ENCODE measurements at regions not wholly inside any gene's neighbourhood (a gene's known extent, or its start where the extent isn't known, plus 50 kb on each side); places are given as distances from the start of the nearest gene placed in this dataset.

DNA sequence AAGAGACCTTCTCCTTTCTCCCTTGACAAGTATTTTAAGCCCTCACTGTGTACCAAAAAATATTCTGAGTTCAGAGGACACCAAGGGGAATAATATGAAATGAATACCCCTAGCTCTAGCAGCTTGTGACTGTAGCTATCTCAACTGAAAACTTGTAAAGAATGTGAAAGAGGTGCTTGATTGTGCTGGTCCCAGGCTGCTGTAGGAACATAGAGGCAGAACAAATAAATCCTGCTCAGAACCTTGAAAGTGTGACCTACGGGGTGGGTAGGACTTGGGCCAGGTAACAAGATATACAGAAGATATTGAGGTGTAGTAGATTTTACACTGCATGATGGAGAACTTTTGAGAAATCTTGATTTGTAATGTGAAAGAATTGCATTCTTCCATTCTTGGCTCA, 606.8 kb downstream of the TOX3 start:
- no peak overlapping the region for H3K27ac ChIP-seq
- no peak for DNase-seq (ENCODE audit: low read depth, low spot score)

DNA sequence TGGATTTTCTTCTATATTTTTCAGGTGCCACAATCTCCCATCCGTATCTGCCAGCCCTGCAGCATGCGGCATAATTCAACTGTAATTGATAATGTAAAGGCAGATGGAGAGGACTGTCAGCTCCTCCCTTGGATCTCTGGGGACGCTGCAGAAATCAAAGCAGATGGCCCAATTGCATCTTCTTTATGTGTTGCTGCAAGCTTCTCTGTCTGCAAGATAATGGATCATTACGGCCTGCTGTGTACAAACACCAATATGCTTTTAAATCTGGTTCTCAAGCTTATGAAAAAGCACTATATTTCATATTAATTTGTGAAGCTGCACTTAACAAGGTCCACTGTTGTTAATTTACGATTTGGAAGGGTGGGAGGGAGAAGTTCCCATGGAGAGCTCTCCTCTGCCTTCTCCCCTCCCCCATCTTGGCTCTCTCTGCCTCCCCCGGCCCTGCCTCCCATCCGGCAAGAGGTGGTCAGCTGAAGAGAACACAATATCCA, 607.5 kb downstream of the TOX3 start:
- H3K27ac ChIP-seq, result no peak overlapping the region
- no peak for DNase-seq (ENCODE audit: low read depth, low spot score)

DNA sequence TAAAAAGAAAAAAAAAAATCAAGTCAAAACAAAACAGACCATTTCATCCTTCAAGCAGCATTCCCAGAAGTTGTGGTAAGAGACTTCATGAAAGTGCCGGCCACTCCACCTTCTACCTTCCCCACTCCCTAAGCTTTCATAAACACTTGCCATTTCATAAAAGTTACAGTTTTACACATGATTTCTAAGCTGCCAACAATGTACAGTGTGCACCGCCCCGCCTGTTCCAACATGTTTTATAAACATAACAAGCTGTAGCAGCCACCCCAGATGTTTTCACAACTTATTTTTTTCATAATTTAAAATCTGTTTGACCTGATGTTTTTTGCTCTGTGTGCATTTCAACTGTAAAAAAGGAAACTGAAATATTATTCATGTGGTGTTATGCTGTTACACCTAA, 608.1 kb downstream of the TOX3 start:
- no peak overlapping the region for H3K27ac ChIP-seq

DNA sequence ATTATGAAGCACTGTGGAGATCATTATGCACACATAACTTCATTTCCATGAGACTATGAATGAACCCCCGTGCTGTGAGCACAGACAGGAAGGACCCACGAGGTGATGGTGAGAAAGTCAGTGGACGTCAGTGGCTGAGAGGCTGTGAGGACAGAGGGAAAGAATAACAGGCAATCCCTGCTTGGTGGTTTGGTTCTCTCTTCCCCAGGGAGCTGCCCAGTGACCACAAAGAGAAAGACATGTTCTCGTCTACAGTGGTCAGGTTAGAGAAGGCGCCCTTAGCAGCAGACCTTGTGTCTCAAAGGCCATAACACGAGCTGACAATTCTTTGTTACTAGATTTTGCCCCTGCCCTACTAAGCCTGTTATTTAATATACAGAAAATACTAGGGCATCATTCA, 609.2 kb downstream of the TOX3 start:
- DNase-seq (ENCODE audit: low read depth, low spot score), result no peak
- no peak overlapping the region for H3K27ac ChIP-seq

More for the DNA sequence above, 608.1 kb downstream of the TOX3 start:
- DNase-seq (ENCODE audit: low read depth, low spot score), result peak; percentile 3

DNA sequence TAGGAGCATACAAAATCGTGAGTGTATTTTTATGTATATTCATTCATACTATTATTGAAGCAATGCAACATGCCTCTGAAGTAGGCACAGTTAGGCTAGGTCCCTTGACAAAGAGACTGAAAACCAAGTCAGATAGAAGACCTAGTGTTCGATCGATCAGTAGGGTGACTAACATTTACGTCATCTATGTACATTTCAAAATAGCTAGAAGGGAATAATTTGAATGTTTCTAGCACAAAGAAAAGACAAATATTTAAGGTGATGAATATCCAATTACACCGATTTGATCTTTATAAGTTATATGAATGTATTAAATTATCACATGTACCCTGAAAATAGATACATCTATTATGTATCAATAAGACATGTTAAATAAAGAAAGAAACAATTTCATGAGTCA, 610.1 kb downstream of the TOX3 start:
- H3K27ac ChIP-seq, result no peak overlapping the region
- DNase-seq (ENCODE audit: low read depth, low spot score), result no peak

DNA sequence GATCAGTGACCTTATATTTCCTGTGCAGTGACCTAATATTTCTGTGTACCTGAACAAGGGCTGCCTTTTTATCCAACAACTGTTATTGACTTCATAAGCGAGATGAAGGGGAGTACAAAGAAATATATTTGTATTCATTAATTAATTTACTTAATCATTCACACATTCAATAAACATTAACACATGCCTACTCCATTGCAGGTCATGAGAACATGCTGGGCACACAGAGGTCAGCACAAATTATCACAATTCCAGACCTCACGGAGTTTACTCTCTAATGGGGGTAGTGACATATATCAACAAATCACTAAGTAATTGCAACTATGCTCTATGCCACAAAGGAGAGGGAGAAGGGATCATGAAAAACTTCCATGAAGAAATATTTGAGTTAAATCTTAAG, 614.6 kb downstream of the TOX3 start:
- DNase-seq (ENCODE audit: low read depth, low spot score), result no peak
- no peak overlapping the region for H3K27ac ChIP-seq

DNA sequence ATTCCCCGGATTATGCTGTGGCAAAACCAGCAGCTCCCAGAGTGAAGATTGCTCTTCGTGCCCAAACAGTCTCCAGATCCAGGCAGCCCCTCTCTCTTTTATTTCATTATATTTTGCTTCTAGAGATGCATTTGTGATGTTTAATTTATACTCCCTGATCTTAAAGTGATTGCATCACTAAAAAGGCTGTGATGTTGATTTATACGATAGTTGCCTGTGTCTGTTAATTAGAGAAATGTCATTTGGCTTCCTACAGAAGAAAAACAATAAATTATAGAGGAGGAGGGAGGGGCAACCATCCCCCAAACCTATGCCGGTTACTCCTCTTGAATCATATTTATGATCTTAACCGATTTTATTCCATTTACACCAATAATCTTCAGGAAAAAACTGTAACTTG, 615.3 kb downstream of the TOX3 start:
- H3K27ac ChIP-seq, result no peak overlapping the region
- DNase-seq (ENCODE audit: low read depth, low spot score), result no peak

DNA sequence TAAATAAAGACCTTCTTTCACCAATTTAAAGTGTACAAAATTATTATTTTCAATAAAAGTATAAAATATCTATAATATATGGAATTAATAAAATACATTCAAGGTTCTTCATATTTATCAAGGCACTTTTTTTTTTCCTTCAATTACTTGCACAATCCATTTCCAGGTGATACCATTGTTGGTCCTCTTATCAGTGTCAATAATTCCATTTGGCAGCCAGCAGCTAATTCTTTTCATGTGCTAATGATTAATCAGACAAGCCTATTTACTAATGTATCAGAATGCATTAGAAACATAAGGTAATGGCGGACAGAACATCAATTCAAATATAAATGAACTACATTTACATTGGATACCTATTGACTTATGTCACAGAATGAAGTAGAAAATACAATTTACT, 622.2 kb downstream of the TOX3 start:
- no peak overlapping the region for H3K27ac ChIP-seq
- DNase-seq (ENCODE audit: low read depth, low spot score), result no peak

DNA sequence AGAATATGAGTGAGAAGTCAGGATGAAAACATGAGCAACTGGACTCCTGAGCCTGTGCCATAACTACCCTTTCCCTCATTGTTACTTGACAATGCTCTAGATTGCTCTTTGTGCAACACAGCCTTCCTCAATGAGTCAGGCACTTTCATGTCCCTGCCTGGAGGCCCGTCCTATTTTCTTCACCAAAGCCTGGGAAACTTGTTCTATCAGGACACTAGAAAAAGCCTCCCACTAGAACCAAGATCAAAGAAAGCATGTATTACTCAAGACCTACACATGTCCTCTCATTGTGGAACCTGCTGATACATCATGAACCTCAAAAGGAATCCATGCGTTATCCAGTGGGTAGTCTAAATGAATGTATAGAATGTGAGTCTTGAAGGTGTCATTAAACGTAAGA, 624.5 kb downstream of the TOX3 start:
- H3K27ac ChIP-seq, result peak overlapping the region; percentile 14
- peak; percentile 76 for DNase-seq (ENCODE audit: low read depth, low spot score)

DNA sequence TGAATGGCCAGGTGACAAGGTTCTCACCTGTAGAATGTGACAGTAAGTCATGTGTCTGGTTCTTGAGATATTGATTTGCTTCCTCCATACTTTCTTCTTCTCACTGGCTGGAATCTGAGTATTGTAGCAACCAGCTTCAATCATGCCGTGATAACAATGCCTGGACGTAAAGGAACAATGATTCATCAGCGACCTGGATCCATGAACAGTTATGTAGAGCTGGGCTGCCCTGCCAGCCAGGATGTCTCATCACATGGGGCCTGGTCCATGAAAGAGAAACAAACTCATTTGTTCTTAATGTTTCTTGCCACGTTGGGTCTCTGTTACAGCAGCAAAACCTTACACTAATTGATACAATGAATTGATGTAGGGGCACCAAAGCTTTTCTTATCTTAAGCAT, 627.2 kb downstream of the TOX3 start:
- no peak overlapping the region for H3K27ac ChIP-seq
- DNase-seq (ENCODE audit: low read depth, low spot score), result peak; percentile 6

DNA sequence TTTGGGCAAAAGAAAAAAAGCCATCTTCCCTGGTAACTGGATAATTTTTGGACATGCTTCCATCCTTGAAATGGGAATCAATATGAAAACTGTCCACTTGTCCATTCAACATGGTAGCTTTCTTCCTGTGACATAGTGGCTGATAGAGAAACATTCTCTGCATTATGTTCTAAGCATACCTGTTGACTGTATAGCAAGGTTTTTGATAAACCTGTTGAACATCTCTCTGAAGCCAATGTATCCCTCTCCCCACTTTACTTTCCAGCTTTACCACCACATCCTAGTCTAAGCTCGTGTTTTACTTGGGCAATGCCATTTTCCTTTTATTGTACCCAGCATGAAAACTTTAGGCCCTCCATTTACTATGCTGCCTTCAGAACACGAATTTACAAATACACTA, 630.1 kb downstream of the TOX3 start:
- DNase-seq (ENCODE audit: low read depth, low spot score), result no peak
- H3K27ac ChIP-seq, result no peak overlapping the region

DNA sequence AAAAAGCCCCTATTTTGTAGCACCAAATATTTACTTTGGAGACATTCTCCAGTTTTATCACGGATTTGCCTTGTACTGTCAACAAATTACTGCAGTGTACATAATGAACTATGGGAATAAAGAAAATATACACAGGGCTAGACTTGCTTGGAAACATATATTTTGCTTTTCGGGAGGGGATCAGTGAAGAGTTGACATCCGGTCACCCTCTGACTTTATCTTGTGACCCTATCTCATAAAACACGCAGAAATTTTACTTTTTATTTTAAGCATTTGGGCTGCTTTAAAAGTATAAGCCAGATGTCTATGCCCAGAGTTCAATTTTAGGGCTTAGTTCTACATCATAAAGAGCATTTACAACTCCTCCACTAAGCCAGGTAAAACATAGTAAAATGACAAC, 630.7 kb downstream of the TOX3 start:
- no peak overlapping the region for H3K27ac ChIP-seq
- no peak for DNase-seq (ENCODE audit: low read depth, low spot score)

DNA sequence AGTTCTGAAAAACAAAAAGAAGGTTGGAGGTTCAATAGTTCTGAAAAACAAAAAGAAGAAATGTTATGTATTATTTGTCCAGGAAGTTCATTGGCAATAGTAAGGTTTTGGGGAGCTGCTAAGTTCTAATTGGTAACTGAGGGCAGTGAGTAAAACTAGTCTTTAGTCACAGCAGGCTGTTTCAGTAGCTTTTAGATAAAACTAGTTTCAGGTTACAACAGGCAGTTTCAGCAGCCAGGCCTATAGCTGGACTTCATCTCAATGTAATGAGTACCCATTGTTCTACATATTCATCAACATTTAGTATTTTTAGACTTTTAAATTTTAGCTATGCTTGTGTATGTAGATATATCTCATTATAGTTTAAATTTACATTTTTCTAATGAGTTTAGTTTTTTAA, 639.3 kb downstream of the TOX3 start:
- DNase-seq (ENCODE audit: low read depth, low spot score), result no peak
- H3K27ac ChIP-seq, result no peak overlapping the region

DNA sequence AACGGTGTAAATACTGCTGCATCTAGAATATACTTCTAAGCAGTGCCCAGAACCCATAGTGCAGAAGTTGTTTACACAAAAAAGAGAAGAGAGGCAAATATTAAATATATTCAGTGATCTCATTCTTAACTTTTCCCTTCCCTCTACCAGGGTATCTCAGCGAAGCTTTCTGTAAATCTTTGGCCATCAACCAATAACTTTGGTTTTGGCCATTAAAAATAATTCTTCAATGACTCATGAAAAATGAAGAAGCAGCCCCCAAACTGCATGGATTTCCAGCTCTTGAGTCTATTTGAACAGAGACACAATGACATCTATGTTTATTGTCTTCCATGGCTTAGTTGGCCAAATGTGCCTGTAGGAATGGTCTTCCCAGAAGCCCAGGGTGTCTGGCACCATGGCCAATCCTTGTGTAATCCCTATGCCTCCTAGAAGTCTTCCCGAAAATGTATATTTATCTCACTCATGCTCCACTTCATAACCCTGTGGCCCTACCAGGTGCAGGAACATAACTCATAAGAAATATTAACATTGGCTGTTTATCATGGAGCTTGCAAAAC, 646.6 kb downstream of the TOX3 start:
- DNase-seq (ENCODE audit: low read depth, low spot score), result no peak
- H3K27ac ChIP-seq, result no peak overlapping the region

DNA sequence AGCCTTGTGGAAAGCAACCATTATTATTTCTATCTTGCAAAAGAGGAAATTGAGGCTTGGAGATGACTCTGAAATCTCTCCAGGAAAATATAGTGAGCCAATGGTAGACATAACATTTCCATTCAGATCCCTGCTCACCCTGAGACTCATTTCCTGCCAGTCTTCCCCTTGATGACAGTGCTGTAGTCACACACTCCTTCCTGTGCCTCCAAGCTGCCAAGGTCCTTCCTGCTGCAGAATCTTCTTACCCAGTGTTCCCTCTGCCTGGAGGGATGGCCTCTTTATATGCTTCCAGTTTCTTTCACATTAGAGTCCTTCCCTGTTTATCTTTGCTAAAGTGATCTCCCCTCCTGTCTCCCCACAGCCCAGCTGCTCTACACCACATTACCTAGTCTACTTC, 648.1 kb downstream of the TOX3 start:
- peak overlapping the region; percentile 37 for H3K27ac ChIP-seq
- DNase-seq (ENCODE audit: low read depth, low spot score), result no peak

DNA sequence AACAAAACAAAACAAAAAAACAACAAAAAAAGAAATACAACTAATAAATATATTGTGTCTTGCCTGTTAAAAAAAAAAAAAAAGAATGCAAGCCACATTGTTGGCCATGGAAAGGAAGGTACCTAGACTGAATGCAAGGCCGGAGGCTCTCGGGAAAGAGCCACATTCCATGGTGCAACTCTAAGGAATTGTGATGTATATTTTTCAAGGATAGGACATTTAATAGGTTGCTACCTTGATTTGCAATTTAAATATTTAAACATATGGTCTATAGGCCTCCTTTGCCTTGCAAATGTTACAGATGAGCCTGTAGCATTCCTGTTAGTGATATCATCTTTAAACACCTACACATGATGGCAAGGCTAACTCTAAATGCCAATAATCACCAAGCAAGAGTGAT, 650.9 kb downstream of the TOX3 start:
- no peak for DNase-seq (ENCODE audit: low read depth, low spot score)
- H3K27ac ChIP-seq, result no peak overlapping the region

DNA sequence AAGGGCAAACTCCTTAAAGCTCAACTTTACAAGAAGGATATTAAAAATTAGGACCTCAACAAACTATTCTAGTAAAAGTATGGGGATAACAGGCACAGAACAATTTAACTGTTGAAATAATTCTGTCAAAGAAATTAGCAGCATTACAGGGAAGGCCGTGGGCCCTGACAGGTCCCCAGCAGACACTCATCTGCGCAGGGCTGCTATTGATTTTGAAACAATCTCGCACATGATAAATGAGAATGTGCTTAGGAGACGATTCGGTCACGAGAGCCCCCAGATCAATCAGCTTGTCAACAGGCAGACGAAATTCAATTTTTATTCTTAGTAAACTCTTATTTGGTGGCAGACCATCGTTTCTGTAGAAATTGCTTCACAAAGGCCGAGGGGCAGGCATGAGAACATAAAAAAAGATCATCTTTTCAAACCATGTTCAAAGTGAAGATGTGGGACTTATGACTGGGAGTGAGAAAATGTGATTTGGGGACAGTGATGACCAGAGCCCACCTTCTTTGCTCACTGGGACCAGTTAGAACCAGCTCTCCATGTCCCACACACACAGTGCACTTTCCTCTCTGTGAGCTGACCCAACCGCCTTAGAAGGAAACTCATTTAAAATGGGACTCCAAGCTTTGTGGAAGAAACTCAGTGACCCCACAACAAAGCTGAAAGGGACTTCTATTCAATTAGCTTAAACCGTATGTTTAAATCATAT, 654.5 kb downstream of the TOX3 start:
- no peak for DNase-seq (ENCODE audit: low read depth, low spot score)
- H3K27ac ChIP-seq, result no peak overlapping the region

DNA sequence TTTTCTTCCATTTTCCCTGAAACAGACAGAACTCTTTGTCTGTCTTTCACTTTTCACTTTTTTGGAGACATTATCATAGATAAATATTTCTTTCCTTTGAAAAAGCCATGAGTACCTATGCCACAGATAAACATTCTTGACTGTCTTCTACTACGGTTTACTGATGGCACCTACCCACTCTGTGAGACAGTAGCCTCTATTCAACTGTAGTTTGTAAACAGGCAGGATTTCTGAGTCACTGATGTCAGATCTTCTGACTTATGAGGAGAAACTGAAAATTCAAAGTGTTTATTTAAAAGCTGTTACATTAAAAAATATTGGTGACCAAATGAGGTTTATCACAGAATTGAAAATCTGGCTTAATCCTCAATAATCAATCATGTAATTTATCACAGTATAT, 658.4 kb downstream of the TOX3 start:
- H3K27ac ChIP-seq, result peak overlapping the region; percentile 63
- DNase-seq (ENCODE audit: low read depth, low spot score), result no peak

DNA sequence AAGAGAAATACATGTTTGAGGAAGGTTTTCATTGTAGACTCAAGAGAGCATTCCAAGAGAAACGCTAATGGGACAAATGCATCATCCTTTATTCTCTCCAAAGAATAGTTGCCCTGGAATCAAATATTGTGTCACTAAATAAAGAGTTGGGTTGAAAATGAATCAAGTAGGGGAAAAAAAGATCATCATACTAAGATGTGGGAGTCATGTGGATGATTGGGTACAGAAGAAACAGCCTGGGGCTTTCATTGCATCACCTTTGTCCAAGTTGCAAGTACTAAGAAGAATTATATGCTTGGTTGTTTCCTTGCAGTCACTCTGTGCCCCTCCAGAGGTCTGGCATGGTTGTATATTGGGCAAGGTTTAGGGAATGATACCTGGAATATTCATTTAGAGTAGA, 658.9 kb downstream of the TOX3 start:
- peak; percentile 51 for DNase-seq (ENCODE audit: low read depth, low spot score)
- peak overlapping the region; percentile 63 for H3K27ac ChIP-seq

DNA sequence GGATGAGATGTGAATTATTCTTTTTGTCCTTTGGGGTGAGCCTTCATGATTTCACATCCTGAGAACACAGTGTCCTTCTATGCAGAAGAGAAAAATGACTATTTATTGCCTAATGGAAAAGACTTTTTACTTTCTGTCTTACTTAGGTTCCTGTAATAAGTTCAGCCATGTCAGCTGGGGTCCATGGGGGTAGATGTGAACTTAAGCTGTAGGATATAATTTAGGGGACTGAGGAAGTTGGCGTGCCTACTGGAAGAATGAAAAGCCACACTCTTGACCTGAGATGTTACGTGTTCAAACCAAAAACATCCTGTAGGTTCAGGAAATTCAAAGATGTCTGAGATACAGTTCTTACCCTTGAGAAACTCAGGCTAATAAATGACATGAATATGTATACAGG, 660.5 kb downstream of the TOX3 start:
- H3K27ac ChIP-seq, result no peak overlapping the region
- DNase-seq (ENCODE audit: low read depth, low spot score), result no peak

DNA sequence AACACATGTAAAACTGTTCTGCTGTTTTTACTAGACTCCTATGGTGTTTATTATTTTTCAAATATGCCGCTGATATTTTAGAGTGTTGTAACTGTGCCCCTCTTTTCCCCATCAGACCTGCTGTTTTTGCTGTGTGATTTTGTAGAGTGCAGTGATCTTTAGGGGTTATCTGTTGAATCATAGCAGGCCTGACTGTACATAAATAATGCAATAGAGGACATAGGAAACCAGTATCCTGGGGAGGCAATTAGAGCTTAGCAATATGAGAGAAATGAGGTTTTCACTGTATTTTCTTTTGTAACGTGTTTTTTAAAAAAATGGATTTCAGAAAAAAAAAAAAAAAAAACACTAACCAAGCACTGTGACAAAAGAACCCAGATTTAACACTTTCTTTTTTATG, 662.2 kb downstream of the TOX3 start:
- no peak for DNase-seq (ENCODE audit: low read depth, low spot score)

DNA sequence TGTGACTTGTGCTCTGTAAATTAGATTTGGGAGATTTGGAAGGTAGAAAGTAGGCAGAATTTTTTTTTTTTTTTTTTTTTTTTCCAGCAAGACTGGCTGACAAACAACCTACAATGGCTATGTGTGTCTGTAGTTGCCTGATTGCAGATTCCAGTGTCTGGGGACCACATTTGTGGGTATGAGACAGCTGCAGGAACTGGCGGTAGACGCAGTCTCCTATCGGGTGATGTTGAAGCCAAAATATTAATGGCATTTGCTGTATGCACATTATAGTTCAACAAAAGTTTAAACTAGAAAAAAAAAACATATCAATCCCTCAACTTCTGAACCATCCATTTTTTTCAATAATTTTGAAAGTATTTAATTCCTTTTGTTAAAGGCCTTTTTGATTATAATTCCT, 665.2 kb downstream of the TOX3 start:
- no peak for DNase-seq (ENCODE audit: low read depth, low spot score)
- H3K27ac ChIP-seq, result no peak overlapping the region

More for the DNA sequence above, 662.2 kb downstream of the TOX3 start:
- no peak overlapping the region for H3K27ac ChIP-seq

All from epithelial cell of prostate (primary cell).